ENCODE measurements at regions not wholly inside any gene's neighbourhood (a gene's known extent, or its start where the extent isn't known, plus 50 kb on each side); places are given as distances from the start of the nearest gene placed in this dataset.

DNA sequence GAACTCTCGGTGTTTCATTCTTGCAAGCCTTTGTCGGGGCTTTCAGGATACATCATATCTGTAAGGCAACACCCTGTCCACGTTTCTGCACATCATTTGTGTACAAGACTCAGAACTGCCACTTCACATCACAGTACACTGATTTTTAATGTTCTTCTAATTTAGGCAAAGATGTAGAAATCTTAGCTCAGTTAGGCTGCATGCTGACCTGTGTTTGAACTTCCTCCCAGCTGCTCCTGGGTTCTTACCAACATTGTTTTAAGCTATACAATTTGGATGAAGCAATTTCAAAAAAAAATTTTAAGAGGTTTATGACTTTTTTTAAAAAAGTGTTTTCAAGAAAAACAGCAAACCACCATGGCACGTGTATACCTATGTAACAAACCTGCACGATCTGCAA, 1047.9 kb upstream of the SLC10A2 start:
- in situ Hi-C loops (cut with HindIII; ENCODE audit: low sequenced_read_pairs), result no loop called here

GRCh38 chr13:104111031-104111430, 1044.8 kb upstream of the SLC10A2 start:
- in situ Hi-C loops (cut with HindIII; ENCODE audit: low sequenced_read_pairs), result no loop called here

DNA sequence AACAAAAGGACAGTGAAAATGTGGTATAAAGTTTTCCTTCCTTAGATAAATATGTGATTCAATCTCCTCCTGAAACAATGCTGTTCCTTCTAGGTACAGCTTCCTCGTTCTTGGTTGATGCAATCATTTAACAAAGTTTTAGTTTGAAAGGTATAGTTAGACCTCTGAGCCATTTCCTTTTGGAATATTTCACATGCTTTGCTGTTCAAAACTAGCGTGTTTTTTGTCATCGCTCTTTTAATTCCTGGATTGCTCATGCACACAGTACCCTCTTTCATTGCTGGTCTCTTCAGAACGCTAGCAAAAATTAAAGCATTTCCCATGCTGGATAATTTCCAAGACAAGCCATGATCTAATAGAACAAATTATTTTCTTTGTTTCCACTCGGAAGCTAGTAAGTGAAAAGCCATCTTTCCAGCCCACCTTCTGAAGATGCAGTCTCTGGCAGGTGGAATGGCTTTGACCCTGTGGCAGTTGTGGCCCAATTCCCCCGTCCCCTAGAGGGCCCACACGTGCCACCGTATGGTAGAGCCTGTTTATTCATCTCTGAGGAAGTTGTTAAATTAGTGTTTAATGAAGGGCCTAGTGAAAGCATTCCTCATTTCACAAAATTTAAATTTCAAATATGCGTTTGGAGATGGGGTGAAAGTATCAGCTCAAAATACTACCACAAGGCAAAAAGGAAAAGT, 1040.6 kb upstream of the SLC10A2 start:
- in situ Hi-C loops (cut with HindIII; ENCODE audit: low sequenced_read_pairs), result no loop called here

GRCh38 chr13:104105418-104106355, 1039.5 kb upstream of the SLC10A2 start:
- in situ Hi-C loops (cut with HindIII; ENCODE audit: low sequenced_read_pairs), result no loop called here

DNA sequence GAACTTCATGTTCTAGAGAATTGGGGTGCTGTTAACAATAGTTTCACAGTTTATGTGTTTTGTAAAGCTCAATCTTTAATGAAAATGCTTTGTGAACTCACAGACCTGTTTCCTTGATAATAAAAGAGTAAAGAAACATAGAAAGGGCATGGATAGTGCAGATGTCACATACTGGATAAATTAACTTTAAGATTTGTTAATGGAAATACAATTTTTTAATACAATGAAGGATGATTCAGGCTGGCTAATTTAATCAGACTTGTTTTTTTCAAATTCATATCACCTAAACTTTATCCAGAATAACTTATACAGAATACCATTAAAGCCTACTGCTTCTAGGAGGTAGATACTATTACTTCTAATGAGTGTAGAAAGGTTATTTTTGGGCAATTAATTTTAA, 1033.5 kb upstream of the SLC10A2 start:
- in situ Hi-C loops (cut with HindIII; ENCODE audit: low sequenced_read_pairs), result no loop called here

GRCh38 chr13:104098421-104098820, 1032.2 kb upstream of the SLC10A2 start:
- in situ Hi-C loops (cut with HindIII; ENCODE audit: low sequenced_read_pairs), result no loop called here

- in situ Hi-C loops (cut with HindIII; ENCODE audit: low sequenced_read_pairs), result no loop called here
Measured at GRCh38 chr13:104086759-104087158, 1020.5 kb upstream of the SLC10A2 start.

DNA sequence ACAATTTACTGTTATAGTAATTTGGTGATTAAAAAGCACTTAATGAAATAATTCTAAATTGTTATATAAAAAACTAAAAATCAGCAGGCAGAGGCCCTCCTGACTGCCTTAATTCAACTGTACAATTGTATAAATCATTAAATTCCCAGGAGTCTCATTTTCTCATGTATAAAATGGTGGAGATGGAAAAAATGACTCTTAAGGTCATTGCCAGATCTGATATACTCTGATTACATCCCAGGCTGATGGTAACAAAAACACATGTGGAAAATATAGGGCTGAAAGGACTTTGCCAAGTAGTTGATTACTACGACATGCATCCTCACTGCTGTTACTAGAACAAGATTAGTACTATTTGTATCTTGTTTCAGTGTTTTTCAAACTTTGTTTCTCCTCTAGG, 1020.0 kb upstream of the SLC10A2 start:
- in situ Hi-C loops (cut with HindIII; ENCODE audit: low sequenced_read_pairs), result no loop called here

DNA sequence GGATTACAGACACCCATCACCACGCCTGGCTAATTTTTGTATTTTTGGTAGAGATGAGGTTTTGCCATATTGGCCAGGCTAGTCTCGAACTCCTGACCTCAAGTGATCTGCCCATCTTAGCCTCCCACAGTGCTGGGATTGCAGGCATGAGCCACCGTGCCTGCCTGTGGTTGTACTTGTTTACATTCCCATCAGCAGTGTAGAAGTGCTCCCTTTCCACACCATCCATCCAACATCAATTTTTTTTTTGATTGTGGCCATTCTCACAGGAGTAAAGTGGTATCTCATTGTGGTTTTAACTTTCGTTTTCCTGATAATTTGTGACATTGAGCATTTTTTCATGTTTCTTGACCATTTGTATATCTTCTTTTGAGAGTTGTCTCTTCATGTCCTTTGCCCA, 1019.4 kb upstream of the SLC10A2 start:
- in situ Hi-C loops (cut with HindIII; ENCODE audit: low sequenced_read_pairs), result no loop called here

DNA sequence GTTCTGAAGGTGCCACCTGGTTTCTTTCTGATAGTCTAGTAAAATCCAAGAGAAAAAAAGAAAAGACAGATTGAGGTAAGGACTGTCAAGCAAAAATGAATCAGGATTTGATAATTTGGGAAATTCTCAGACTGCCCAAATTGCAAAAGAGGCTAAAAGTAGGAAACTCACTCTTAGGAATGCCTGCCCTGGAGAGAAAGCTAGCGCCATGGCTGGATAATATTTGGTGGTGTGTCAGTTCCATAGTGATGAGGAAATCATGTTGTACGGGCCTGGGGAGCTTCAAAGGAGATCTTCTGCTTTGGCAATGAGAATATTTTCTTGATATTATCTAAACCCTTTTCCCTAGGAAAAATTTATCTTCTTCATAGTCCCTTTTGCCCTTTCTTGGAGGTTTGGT, 1008.1 kb upstream of the SLC10A2 start:
- in situ Hi-C loops (cut with HindIII; ENCODE audit: low sequenced_read_pairs), result no loop called here

GRCh38 chr13:104071806-104072205, 1005.6 kb upstream of the SLC10A2 start:
- in situ Hi-C loops (cut with HindIII; ENCODE audit: low sequenced_read_pairs), result no loop called here

DNA sequence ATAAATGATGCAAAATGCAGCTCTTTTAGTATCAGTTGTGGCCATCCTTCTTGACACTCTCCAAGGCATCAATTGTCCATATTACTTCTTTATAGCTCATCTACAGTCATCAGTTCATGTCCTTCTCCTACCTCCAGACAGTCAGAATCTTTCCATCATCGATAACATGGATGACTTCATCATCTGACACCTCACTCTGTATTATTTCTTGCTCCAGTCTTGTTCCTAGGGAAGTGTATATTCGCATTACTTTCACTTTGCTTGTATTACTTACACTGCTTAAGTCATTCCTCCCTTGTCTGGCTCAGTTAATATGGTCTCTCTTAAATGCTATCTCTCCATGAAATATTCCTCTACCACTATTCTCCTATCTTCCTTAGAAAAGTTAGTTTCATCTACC, 999.1 kb upstream of the SLC10A2 start:
- in situ Hi-C loops (cut with HindIII; ENCODE audit: low sequenced_read_pairs), result no loop called here

- in situ Hi-C loops (cut with HindIII; ENCODE audit: low sequenced_read_pairs), result no loop called here
Measured at GRCh38 chr13:104057861-104058260, 991.6 kb upstream of the SLC10A2 start.

- in situ Hi-C loops (cut with HindIII; ENCODE audit: low sequenced_read_pairs), result no loop called here
Measured at GRCh38 chr13:104045907-104046306, 979.7 kb upstream of the SLC10A2 start.

DNA sequence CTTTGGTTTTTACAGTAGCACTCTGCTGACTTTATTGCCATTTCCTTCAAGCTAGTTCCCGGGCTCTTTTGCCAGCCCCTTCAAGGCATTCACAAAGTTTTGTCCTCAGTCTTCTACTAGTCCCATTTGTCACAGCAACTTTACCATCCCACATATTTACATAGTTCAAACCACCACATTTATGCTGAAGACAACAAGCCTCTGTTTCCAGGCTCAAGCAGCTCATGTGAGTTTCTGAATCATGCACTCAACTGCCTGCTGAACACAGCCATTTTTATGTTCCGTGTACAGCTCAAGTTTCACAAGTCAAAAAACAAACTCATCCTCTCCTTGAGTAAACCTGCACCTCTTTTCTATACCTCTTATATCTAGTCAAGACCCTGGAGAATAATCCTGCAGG, 977.0 kb upstream of the SLC10A2 start:
- in situ Hi-C loops (cut with HindIII; ENCODE audit: low sequenced_read_pairs), result no loop called here

DNA sequence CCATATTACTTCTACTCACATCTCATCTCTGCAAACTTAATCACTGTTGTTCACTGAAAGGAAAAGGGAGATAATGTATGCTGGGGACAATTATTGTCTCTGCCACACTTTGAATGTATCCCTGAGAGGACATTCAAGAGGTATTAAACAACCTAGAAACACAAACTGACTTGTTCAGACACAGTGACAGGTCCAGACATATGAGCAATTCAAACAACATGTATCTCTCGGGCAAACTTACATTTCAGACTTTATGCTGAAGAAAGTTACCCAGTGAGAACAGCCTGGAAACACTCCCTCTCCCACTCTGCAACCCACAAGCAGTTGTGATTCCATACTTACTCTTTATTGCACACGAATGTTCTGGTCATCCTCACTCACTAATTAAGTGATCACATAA, 968.7 kb upstream of the SLC10A2 start:
- in situ Hi-C loops (cut with HindIII; ENCODE audit: low sequenced_read_pairs), result no loop called here

- in situ Hi-C loops (cut with HindIII; ENCODE audit: low sequenced_read_pairs), result no loop called here
Measured at GRCh38 chr13:104025303-104025702, 959.1 kb upstream of the SLC10A2 start.

DNA sequence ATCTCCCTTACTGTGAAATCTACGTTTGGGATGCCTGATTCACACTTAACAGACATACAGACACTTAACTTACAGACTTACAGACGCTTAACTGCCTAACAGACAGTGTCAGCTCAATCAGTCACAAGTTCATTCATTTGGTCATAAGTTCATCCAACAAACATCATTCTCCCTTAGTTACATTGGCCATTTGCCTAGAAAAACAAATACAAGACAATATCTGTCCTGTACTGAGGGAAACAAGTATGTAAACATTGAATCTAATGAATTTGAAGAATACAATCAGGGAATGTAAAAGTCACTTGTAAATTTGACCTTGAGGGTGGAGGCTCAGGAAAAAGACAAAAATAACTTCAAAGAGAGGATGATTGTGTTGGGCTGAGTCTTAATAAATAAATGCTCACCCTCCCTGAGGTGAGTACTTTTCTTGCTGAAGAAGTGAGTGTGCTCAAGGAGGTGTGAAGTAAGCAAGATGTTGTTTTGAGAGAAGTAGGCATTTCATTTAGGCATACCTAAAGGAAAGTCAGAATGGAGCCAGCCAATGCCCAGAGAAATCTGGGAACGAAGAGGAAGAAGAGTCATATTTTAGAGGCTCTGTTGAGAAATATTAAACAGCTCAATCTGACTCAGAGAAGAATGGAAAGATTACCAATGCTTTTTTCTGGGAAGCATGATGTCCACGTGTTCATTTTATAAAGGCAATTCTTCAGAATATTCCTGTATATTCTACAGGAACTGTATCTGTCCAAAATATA, 958.4 kb upstream of the SLC10A2 start:
- in situ Hi-C loops (cut with HindIII; ENCODE audit: low sequenced_read_pairs), result no loop called here

GRCh38 chr13:104021806-104022397, 955.7 kb upstream of the SLC10A2 start:
- in situ Hi-C loops (cut with HindIII; ENCODE audit: low sequenced_read_pairs), result no loop called here

DNA sequence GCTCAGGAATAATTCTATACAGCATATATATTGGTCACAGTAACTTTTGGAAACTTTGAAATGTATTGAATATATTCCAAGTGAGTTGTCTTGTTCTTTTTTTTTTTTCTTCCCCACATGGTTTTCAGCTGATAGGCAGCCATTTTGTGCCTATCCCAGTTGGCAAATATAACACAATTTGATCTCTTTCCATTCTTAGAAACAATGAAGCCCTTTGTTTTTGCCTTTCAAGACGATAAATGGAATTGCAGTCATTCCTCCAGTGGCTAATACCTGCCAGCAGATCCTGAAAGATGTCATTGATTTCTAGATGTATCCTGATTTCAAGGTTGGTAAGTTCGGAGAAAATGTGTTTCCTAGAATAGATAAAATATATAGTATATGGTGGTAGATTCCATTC, 951.1 kb upstream of the SLC10A2 start:
- in situ Hi-C loops (cut with HindIII; ENCODE audit: low sequenced_read_pairs), result no loop called here
